Trophoblast cell (in vitro differentiated cells and primary cell): ENCODE measurements at regions not wholly inside any gene's neighbourhood (a gene's known extent, or its start where the extent isn't known, plus 50 kb on each side); places are given as distances from the start of the nearest gene placed in this dataset.

Experiments
- DNase-seq, 2 donors: peaks; one replicate each; pipeline ENCODE4 v3.0.0-alpha.2; 2016
- H2AFZ ChIP-seq: 2 replicates; pipeline ENCODE4 v1.6.1; 2013; ENCODE audit warnings: low read length, moderate library complexity, mild to moderate bottlenecking; ENCODE audit not compliant: insufficient read depth, poor library complexity
- H2AK5ac ChIP-seq: 2 replicates; pipeline ENCODE4 v1.6.1; 2013; ENCODE audit warnings: mild to moderate bottlenecking, low read length
- H2BK120ac ChIP-seq: 2 replicates; pipeline ENCODE4 v1.6.1; 2013; ENCODE audit warnings: low read length, mild to moderate bottlenecking, moderate library complexity; ENCODE audit not compliant: insufficient read depth, poor library complexity
- H2BK12ac ChIP-seq: 2 replicates; pipeline ENCODE4 v1.6.1; 2013; ENCODE audit warnings: mild to moderate bottlenecking, low read length, moderate library complexity
- H2BK5ac ChIP-seq: 2 replicates; pipeline ENCODE4 v1.6.1; 2013; ENCODE audit warnings: low read length, low read depth, moderate library complexity, mild to moderate bottlenecking; ENCODE audit not compliant: poor library complexity
- H3K14ac ChIP-seq: 2 replicates; pipeline ENCODE4 v1.6.1; 2013; ENCODE audit warnings: mild to moderate bottlenecking, low read length
- H3K18ac ChIP-seq: 2 replicates; pipeline ENCODE4 v1.6.1; 2013; ENCODE audit warnings: mild to moderate bottlenecking, low read length
- H3K23ac ChIP-seq: 2 replicates; pipeline ENCODE4 v1.6.1; 2013; ENCODE audit warnings: low read length
- H3K27ac ChIP-seq: 2 replicates; pipeline ENCODE4 v1.5.1; 2013; ENCODE audit warnings: low read depth, mild to moderate bottlenecking, inconsistent platforms, low read length, moderate library complexity
- H3K27me3 ChIP-seq: 2 replicates; pipeline ENCODE4 v1.6.1; 2013; ENCODE audit warnings: inconsistent platforms, mild to moderate bottlenecking, low read length, moderate library complexity; ENCODE audit not compliant: insufficient read depth
- H3K36me3 ChIP-seq, 2 experiments: 1 replicate in 1 of 2; 2 replicates in 1 of 2; pipeline ENCODE4 v1.6.1; 2013; ENCODE audit warnings: low read length in 2 of 2, mild to moderate bottlenecking in 2 of 2, moderate library complexity in 1 of 2; ENCODE audit not compliant: insufficient read depth in 2 of 2, control insufficient read depth in 1 of 2
- H3K4ac ChIP-seq: 2 replicates; pipeline ENCODE4 v1.6.1; 2013; ENCODE audit warnings: low read depth, mild to moderate bottlenecking, low read length, moderate library complexity
- H3K4me1 ChIP-seq, 2 experiments: 1 replicate in 1 of 2; 2 replicates in 1 of 2; pipeline ENCODE4 v1.6.1; 2013; ENCODE audit warnings: low read length in 2 of 2, mild to moderate bottlenecking in 2 of 2, moderate library complexity in 1 of 2; ENCODE audit not compliant: insufficient read depth in 2 of 2, control insufficient read depth in 1 of 2
- H3K4me2 ChIP-seq: 2 replicates; pipeline ENCODE4 v1.6.1; 2013; ENCODE audit warnings: inconsistent platforms, mild to moderate bottlenecking, low read length, moderate library complexity
- H3K4me3 ChIP-seq: 2 replicates; pipeline ENCODE4 v1.5.1; 2013; ENCODE audit warnings: mild to moderate bottlenecking, low read depth, low read length, inconsistent platforms
- H3K79me1 ChIP-seq: one replicate; pipeline ENCODE4 v1.6.1; 2013; ENCODE audit warnings: low read length
- H3K79me2 ChIP-seq: 2 replicates; pipeline ENCODE4 v1.6.1; 2013; ENCODE audit warnings: low read length, mild to moderate bottlenecking; ENCODE audit not compliant: control insufficient read depth, insufficient read depth, poor library complexity
- H3K9ac ChIP-seq: 2 replicates; pipeline ENCODE4 v1.6.1; 2013; ENCODE audit warnings: mild to moderate bottlenecking, low read length
- H3K9me3 ChIP-seq: 2 replicates; pipeline ENCODE4 v1.6.1; 2013; ENCODE audit warnings: low read depth, mild to moderate bottlenecking, control low read depth, inconsistent platforms, low read length; ENCODE audit not compliant: insufficient read depth
- H4K12ac ChIP-seq: 2 replicates; pipeline ENCODE4 v1.6.1; 2013; ENCODE audit warnings: low read depth, mild to moderate bottlenecking, low read length, moderate library complexity
- H4K8ac ChIP-seq: 2 replicates; pipeline ENCODE4 v1.6.1; 2013; ENCODE audit warnings: low read depth, mild to moderate bottlenecking, low read length, moderate library complexity
- H4K91ac ChIP-seq: one replicate; pipeline ENCODE4 v1.6.1; 2013; ENCODE audit warnings: low read depth, mild to moderate bottlenecking, low read length, moderate library complexity
- WGBS: extraction: QIAGEN DNeasy Blood & Tissue Kit; methylation state at CpG from one replicate; pipeline ENCODE4 v1.1.7; 2013; ENCODE audit warnings: missing lambda C conversion rate; ENCODE audit not compliant: insufficient read length, insufficient coverage; ENCODE audit errors: extremely low coverage; 5-methylcytosine and 5-hydroxymethylcytosine counted together

GRCh38 chr19:28840891-28841290, 372.1 kb downstream of the UQCRFS1 start:
- Histone ChIP-seq H4K91ac (no peak overlapping the region), H2BK120ac (no peak overlapping the region), H3K4me2 (no peak overlapping the region), H3K79me1 (no peaks in the 10 kb centered on the region), H3K4me1 (no peaks in the 10 kb centered on the region), H3K18ac (no peak overlapping the region), H3K27me3 (no peaks in the 10 kb centered on the region), H3K4ac (no peak overlapping the region), H2AK5ac (no peak overlapping the region), H2BK5ac (no peak overlapping the region), H2AFZ (no peak overlapping the region), H3K36me3 (no peaks in the 10 kb centered on the region), H3K4me3 (no peak overlapping the region), H3K79me2 (no peaks in the 10 kb centered on the region), H4K8ac (no peak overlapping the region), H3K23ac (no peak overlapping the region), H3K27ac (no peak overlapping the region), H2BK12ac (no peak overlapping the region), H3K9me3 (no peaks in the 10 kb centered on the region), H3K14ac (no peak overlapping the region), H3K9ac (no peak overlapping the region), H4K12ac (no peak overlapping the region)
- DNase-seq = peak in 1 of 2 donors; percentile 31
- no CpG with 5 or more reads among the region's 2 CpGs for WGBS

DNA sequence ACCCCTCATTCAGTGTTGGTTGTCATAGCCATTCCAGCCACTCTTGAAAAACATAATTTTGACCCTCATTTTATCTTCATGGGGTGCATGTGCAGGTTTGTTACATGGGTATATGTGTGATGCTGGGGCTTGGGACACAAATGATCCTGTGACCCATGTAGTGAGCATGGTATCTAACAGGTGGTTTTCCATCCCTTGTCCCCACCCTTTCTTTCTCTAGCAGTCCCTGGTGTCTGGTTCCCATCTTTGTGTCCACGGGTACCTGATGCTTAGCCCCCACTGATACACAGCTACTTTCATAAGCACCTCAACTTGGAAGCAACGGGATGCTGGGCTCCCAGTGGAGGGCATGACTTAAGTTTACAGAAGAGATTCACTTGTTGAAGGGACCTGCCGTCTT, 373.5 kb downstream of the UQCRFS1 start:
- H3K27me3 ChIP-seq = no peaks in the 10 kb centered on the region
- H2BK5ac ChIP-seq = no peak overlapping the region
- DNase-seq = no peak
- no peak overlapping the region for H3K23ac ChIP-seq
- H4K12ac ChIP-seq = no peak overlapping the region
- H3K4me2 ChIP-seq = no peak overlapping the region
- H3K9me3 ChIP-seq = no peaks in the 10 kb centered on the region
- no peak overlapping the region for H4K8ac ChIP-seq
- H3K9ac ChIP-seq = no peak overlapping the region
- no peak overlapping the region for H4K91ac ChIP-seq
- H2AFZ ChIP-seq = no peak overlapping the region
- no peaks in the 10 kb centered on the region for H3K79me1 ChIP-seq
- H2AK5ac ChIP-seq = no peak overlapping the region
- no peak overlapping the region for H3K27ac ChIP-seq
- no peak overlapping the region for H2BK120ac ChIP-seq
- no peak overlapping the region for H3K4ac ChIP-seq
- H3K79me2 ChIP-seq = no peaks in the 10 kb centered on the region
- no peaks in the 10 kb centered on the region for H3K36me3 ChIP-seq
- no peak overlapping the region for H2BK12ac ChIP-seq
- H3K4me3 ChIP-seq = no peak overlapping the region
- no peaks in the 10 kb centered on the region for H3K4me1 ChIP-seq
- H3K14ac ChIP-seq = no peak overlapping the region
- no peak overlapping the region for H3K18ac ChIP-seq
- WGBS = no CpG with 5 or more reads among the region's 3 CpGs

DNA sequence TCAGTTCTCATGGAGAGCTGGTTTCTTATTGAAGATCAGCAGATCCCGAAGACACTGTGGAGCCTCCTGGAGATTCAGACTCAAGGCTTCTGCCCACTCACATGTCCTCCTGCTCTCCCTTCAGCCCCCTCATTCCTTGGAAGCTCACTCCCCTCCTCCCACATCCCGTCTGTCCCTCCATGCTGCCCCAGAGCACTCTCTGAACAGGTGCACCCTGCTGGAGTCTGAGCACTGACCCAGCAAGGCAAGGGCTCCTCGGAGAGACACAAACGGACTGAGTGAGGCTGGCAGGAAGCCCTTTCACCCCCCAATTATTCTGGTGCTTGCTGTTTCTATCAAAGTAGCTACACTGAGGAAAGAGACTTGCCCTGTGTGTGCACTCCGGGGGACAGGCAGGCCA, 374.0 kb downstream of the UQCRFS1 start:
- H4K8ac ChIP-seq = no peak overlapping the region
- no peak overlapping the region for H2BK5ac ChIP-seq
- no peak overlapping the region for H3K4me3 ChIP-seq
- DNase-seq = no peak
- no peak overlapping the region for H4K12ac ChIP-seq
- H4K91ac ChIP-seq = no peak overlapping the region
- no peak overlapping the region for H2AK5ac ChIP-seq
- no peak overlapping the region for H3K23ac ChIP-seq
- no peak overlapping the region for H3K14ac ChIP-seq
- H3K9me3 ChIP-seq = no peaks in the 10 kb centered on the region
- H3K27me3 ChIP-seq = no peaks in the 10 kb centered on the region
- WGBS = no CpG with 5 or more reads among the region's 5 CpGs
- H3K4me1 ChIP-seq = no peaks in the 10 kb centered on the region
- H2BK120ac ChIP-seq = no peak overlapping the region
- H2AFZ ChIP-seq = no peak overlapping the region
- H3K27ac ChIP-seq = no peak overlapping the region
- no peaks in the 10 kb centered on the region for H3K79me1 ChIP-seq
- H3K9ac ChIP-seq = no peak overlapping the region
- H3K18ac ChIP-seq = no peak overlapping the region
- H3K79me2 ChIP-seq = no peaks in the 10 kb centered on the region
- H3K4ac ChIP-seq = no peak overlapping the region
- no peak overlapping the region for H2BK12ac ChIP-seq
- no peaks in the 10 kb centered on the region for H3K36me3 ChIP-seq
- H3K4me2 ChIP-seq = no peak overlapping the region

- Histone ChIP-seq H3K23ac (no peak overlapping the region), H3K27ac (no peak overlapping the region), H3K36me3 (no peaks in the 10 kb centered on the region), H4K12ac (no peak overlapping the region), H3K9ac (no peak overlapping the region), H4K8ac (no peak overlapping the region), H3K4me1 (no peaks in the 10 kb centered on the region), H3K79me1 (no peaks in the 10 kb centered on the region), H3K14ac (no peak overlapping the region), H3K4me2 (no peak overlapping the region), H2AK5ac (no peak overlapping the region), H2BK120ac (no peak overlapping the region), H4K91ac (no peak overlapping the region), H2BK5ac (no peak overlapping the region), H2AFZ (no peak overlapping the region), H3K4me3 (no peak overlapping the region), H3K18ac (no peak overlapping the region), H3K27me3 (no peaks in the 10 kb centered on the region), H3K4ac (no peak overlapping the region), H3K9me3 (no peaks in the 10 kb centered on the region), H3K79me2 (no peaks in the 10 kb centered on the region), H2BK12ac (no peak overlapping the region)
- no CpG with 5 or more reads among the region's 7 CpGs for WGBS
- DNase-seq = no peak
Measured at GRCh38 chr19:28836421-28836820, 376.5 kb downstream of the UQCRFS1 start.
